ENCODE measurements at regions not wholly inside any gene's neighbourhood (a gene's known extent, or its start where the extent isn't known, plus 50 kb on each side); places are given as distances from the start of the nearest gene placed in this dataset.

DNA sequence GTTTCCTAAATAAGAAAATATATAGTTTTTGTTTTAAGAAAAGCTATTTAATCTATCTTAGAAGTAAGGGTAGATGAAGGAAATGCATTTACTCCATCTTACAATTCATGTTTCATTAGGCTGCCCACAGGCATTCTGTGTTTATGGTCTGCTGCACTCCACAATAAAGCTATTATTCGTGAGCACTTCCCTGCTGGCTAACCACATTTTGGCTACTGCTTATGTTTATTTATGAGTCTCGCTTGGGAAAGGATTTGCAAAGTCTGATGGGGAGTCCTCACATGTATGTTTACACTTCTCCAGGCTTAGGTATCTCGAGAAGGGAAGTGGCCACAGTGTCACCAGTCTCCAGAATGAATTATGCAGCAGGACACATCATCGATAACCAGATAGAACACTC lies 260.8 kb upstream of the VCX start:
- Mint-ChIP-seq H3K4me1 (ENCODE audit: unreplicated experiment) (no peaks in the 10 kb centered on the region), H3K27me3 (ENCODE audit: unreplicated experiment) (no peaks in the 10 kb centered on the region), H3K27ac (ENCODE audit: unreplicated experiment) (no peak overlapping the region), H3K4me3 (ENCODE audit: unreplicated experiment) (no peak overlapping the region), H3K9me3 (ENCODE audit: unreplicated experiment) (no peaks in the 10 kb centered on the region), H3K36me3 (ENCODE audit: low read depth, unreplicated experiment) (no peaks in the 10 kb centered on the region)
- no peak for DNase-seq (ENCODE audit: low spot score)
- TF ChIP-seq, protein P1, sequence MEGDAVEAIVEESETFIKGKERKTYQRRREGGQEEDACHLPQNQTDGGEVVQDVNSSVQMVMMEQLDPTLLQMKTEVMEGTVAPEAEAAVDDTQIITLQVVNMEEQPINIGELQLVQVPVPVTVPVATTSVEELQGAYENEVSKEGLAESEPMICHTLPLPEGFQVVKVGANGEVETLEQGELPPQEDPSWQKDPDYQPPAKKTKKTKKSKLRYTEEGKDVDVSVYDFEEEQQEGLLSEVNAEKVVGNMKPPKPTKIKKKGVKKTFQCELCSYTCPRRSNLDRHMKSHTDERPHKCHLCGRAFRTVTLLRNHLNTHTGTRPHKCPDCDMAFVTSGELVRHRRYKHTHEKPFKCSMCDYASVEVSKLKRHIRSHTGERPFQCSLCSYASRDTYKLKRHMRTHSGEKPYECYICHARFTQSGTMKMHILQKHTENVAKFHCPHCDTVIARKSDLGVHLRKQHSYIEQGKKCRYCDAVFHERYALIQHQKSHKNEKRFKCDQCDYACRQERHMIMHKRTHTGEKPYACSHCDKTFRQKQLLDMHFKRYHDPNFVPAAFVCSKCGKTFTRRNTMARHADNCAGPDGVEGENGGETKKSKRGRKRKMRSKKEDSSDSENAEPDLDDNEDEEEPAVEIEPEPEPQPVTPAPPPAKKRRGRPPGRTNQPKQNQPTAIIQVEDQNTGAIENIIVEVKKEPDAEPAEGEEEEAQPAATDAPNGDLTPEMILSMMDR (IDR thresholded peaks at IDR 0.05; ENCODE audit: unreplicated experiment): no peak

DNA sequence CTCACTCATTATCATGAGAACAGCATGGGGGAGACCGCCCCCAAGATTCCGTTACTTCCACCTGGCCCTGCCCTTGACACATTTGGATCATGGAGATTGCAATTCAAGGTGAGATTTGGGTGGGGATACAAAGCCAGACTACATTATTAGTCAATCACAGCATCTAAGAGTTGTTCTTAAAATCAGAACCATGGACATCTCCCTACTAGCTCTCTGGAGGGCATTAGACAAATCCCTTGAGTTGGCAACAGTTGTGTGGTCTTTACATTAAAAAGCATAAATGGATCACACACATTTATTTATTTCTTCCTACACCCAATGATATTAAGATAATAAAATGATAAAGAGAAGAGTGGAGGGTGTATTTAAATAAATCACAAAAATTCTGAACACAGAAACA lies 262.8 kb upstream of the VCX start:
- TF ChIP-seq, protein P1 (IDR thresholded peaks at IDR 0.05; ENCODE audit: unreplicated experiment): no peak
- H3K4me1 Mint-ChIP-seq (ENCODE audit: unreplicated experiment): no peaks in the 10 kb centered on the region
- H3K36me3 Mint-ChIP-seq (ENCODE audit: low read depth, unreplicated experiment): no peaks in the 10 kb centered on the region
- no peak for DNase-seq (ENCODE audit: low spot score)
- H3K4me3 Mint-ChIP-seq (ENCODE audit: unreplicated experiment): no peak overlapping the region
- H3K9me3 Mint-ChIP-seq (ENCODE audit: unreplicated experiment): no peaks in the 10 kb centered on the region
- no peaks in the 10 kb centered on the region for H3K27me3 Mint-ChIP-seq (ENCODE audit: unreplicated experiment)
- no peak overlapping the region for H3K27ac Mint-ChIP-seq (ENCODE audit: unreplicated experiment)

DNA sequence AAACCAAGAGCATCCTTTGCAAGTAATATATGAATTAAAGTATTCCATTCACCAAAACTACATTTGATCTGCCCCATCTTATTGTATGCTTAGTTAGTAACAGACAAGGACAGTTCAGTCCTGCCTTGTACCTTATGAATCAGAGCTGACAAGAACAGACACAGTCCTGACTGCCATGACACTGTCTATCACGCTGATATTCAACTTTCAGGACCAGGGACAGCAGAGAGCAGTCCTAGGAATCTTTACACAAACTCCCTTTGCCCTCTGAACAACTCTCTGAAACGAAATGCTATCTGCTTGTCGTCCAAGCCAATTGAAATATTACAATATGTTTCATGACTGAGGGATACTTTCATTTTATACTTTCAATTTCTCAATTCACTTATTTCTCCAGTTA lies 268.6 kb upstream of the VCX start:
- Mint-ChIP-seq H3K36me3 (ENCODE audit: low read depth, unreplicated experiment) (no peaks in the 10 kb centered on the region), H3K4me1 (ENCODE audit: unreplicated experiment) (no peaks in the 10 kb centered on the region), H3K27me3 (ENCODE audit: unreplicated experiment) (no peaks in the 10 kb centered on the region), H3K9me3 (ENCODE audit: unreplicated experiment) (no peaks in the 10 kb centered on the region), H3K27ac (ENCODE audit: unreplicated experiment) (no peak overlapping the region), H3K4me3 (ENCODE audit: unreplicated experiment) (no peak overlapping the region)
- DNase-seq (ENCODE audit: low spot score): peak; percentile 20
- TF ChIP-seq, protein P1 (IDR thresholded peaks at IDR 0.05; ENCODE audit: unreplicated experiment): no peak

DNA sequence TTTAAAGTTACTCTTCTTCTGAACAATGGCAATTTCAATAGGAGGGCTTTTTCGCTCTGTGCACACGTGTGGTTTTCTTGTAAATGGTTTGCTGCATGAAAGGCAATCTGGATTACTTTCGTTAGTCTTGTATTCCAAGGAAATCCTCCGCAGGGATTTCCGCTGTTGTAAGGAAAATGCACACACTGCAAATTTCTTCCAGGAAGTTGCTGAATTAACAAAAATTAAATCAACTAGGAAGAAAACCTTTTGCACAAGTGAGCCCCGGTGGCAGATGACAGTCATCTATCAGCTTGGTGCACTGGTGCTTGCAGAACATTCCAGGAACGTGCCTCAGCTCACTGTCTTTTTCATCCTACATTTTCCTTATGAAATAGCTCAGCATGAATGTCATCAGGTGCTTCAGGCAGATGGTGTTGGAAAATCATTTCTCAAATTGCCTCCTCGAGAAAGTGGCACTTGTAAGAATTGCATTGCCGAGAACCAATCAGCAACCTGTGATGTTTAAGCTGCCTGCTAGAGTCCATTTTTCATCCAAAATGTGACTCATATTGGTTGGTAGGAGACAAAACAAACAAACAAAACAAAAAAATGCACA lies 272.4 kb upstream of the VCX start:
- DNase-seq (ENCODE audit: low spot score): no peak
- Mint-ChIP-seq H3K9me3 (ENCODE audit: unreplicated experiment) (no peaks in the 10 kb centered on the region), H3K27me3 (ENCODE audit: unreplicated experiment) (no peaks in the 10 kb centered on the region), H3K36me3 (ENCODE audit: low read depth, unreplicated experiment) (no peaks in the 10 kb centered on the region), H3K27ac (ENCODE audit: unreplicated experiment) (no peak overlapping the region), H3K4me3 (ENCODE audit: unreplicated experiment) (no peak overlapping the region), H3K4me1 (ENCODE audit: unreplicated experiment) (no peaks in the 10 kb centered on the region)
- TF ChIP-seq, protein P1 (IDR thresholded peaks at IDR 0.05; ENCODE audit: unreplicated experiment): no peak

DNA sequence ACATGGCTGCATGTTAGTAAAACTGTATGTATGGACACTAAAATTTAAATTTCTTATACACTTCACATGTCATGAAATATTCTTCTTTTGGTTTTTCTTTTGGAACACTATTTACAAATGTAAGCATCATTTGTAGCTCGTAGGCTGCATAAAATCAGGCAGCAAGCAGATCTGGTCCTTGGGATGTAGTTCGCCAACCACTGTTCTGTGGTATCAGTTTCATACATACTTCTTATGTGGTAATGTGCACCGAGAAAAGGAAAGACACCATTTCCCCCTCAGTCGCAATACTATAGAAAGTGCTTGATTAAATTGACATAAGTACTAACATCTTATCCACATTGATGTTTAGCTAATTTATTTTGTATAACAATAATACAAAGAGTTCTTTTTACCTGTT lies 274.4 kb upstream of the VCX start:
- no peaks in the 10 kb centered on the region for H3K9me3 Mint-ChIP-seq (ENCODE audit: unreplicated experiment)

More for the DNA sequence above, 274.4 kb upstream of the VCX start:
- no peak for DNase-seq (ENCODE audit: low spot score)
- H3K27me3 Mint-ChIP-seq (ENCODE audit: unreplicated experiment): no peaks in the 10 kb centered on the region
- TF ChIP-seq, protein P1 (IDR thresholded peaks at IDR 0.05; ENCODE audit: unreplicated experiment): no peak
- no peaks in the 10 kb centered on the region for H3K4me1 Mint-ChIP-seq (ENCODE audit: unreplicated experiment)
- H3K36me3 Mint-ChIP-seq (ENCODE audit: low read depth, unreplicated experiment): no peaks in the 10 kb centered on the region
- H3K27ac Mint-ChIP-seq (ENCODE audit: unreplicated experiment): no peak overlapping the region
- no peak overlapping the region for H3K4me3 Mint-ChIP-seq (ENCODE audit: unreplicated experiment)

Data from endothelial cell (in vitro differentiated cells).